HUES6 (cell line): ENCODE measurements at regions not wholly inside any gene's neighbourhood (a gene's known extent, or its start where the extent isn't known, plus 50 kb on each side); places are given as distances from the start of the nearest gene placed in this dataset.
"Not testable (repeated sequence)": the region's sequence is repeated elsewhere in the genome, so short reads cannot be mapped to it uniquely, and the experiment has no call there.

Experiments
- H3K27ac ChIP-seq: 2 replicates; pipeline ENCODE4 v1.7.0; 2013; ENCODE audit warnings: low read depth, mild to moderate bottlenecking, low read length, inconsistent platforms
- H3K27me3 ChIP-seq: 2 replicates; pipeline ENCODE4 v1.6.1; 2013; ENCODE audit warnings: low read length; ENCODE audit not compliant: control insufficient read depth, insufficient read depth
- H3K36me3 ChIP-seq: 2 replicates; pipeline ENCODE4 v1.6.1; 2013; ENCODE audit warnings: low read length; ENCODE audit not compliant: control insufficient read depth, insufficient read depth
- H3K4me1 ChIP-seq: 2 replicates; pipeline ENCODE4 v1.6.1; 2013; ENCODE audit warnings: low read length; ENCODE audit not compliant: control insufficient read depth, insufficient read depth
- H3K4me3 ChIP-seq: 2 replicates; pipeline ENCODE4 v1.5.1; 2013; ENCODE audit warnings: low read depth, low read length
- H3K9ac ChIP-seq: one replicate; pipeline ENCODE4 v1.6.1; 2013; ENCODE audit warnings: mild to moderate bottlenecking, low read length
- H3K9me3 ChIP-seq: 2 replicates; pipeline ENCODE4 v1.6.1; 2013; ENCODE audit warnings: low read depth, low read length; ENCODE audit not compliant: control insufficient read depth, insufficient read depth

DNA sequence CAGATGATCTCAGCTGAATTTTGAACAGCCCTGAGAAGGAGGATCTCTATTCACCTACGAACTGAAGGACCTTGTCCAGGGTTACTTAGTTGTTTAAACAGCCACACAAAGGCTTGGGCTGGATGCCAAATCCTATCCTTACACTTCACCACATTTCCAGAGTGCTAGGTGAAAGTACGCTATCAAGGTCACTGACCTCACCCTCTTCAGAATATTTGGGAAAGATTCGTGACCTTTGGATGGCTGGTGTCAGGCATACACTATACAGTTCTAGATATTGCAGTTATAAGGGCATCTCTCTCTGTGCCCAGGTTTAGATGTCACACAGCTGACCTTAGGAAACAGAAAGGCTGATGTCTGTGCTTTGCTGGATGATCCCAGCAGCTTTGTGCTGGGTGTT lies 61.2 kb upstream of the ABLIM1 start:
- Histone ChIP-seq H3K4me3 (no peak overlapping the region), H3K27ac (no peak overlapping the region), H3K36me3 (no peaks in the 10 kb centered on the region), H3K27me3 (no peaks in the 10 kb centered on the region), H3K9me3 (no peaks in the 10 kb centered on the region), H3K9ac (no peak overlapping the region), H3K4me1 (peaks cover 6% of the 10 kb centered on the region; the same call in 1 of the 2 replicates)

DNA sequence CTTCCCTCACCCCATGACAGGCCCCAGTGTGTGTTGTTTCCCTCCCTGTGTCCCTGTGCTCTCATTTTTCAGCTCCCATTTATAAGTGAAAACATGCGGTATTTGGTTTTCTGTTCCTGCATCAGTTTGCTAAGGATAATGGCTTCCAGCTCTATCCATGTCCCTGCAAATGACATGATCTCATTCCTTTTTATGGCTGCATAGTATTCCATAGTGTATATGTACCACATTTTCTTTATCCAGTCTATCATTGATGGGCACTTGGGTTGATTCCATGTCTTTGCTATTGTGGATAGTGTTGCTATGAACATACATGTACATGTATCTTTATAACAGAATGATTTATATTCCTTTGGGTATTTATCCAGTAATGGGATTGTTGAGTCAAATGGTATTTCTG lies 61.9 kb upstream of the ABLIM1 start:
- not testable (repeated sequence) for H3K27me3 ChIP-seq, H3K27ac ChIP-seq, H3K9me3 ChIP-seq, H3K36me3 ChIP-seq, H3K4me1 ChIP-seq, H3K9ac ChIP-seq, H3K4me3 ChIP-seq

DNA sequence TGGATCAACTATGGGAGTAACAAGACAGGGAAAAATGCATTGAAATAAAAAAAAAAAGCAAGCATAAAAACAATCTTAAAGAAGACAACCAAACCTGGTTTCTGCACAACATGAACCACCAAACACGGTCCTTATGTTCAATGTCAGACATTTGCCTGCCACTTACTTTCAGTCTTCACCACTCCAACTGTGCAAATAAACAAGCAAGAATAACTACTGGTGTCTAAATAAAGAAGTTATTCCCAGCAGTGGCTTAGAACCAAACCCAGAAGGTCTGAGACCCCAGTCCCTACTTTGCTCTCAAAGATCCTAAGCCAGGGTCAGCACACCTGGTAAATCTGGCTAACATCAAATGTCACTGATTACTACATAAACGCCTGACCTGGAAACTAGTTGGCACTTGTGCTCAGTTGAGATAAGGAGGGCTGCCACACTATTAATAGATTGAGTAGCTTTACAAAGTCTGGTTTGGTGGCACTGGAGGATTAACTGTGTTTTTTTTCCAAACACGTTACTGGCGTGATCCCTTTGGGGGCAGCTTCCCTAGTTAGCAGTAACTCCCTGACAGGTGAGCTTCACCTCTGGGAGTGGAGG lies 62.7 kb upstream of the ABLIM1 start:
- Histone ChIP-seq H3K36me3 (no peaks in the 10 kb centered on the region), H3K27me3 (no peaks in the 10 kb centered on the region), H3K9ac (no peak overlapping the region), H3K9me3 (no peaks in the 10 kb centered on the region), H3K27ac (no peak overlapping the region), H3K4me3 (no peak overlapping the region), H3K4me1 (no peaks in the 10 kb centered on the region)

DNA sequence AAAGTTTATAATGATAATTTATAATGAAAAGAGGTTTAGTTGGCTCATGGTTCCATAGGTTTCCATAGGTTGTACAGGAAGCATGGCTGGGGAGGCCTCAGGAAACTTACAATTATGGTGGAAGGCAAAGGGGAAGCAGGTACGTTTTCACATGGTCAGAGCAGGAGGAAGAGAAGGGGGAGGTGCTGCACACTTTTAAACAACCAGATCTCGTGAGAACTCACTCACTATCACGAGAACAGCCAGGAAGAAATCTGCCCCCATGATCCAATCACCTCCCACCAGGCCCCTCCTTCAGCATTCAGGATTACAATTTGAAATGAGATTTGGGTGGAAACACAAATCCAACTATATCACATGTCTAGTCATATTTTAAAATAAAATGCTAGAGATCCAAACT lies 64.1 kb upstream of the ABLIM1 start:
- not testable (repeated sequence) for H3K27ac ChIP-seq, H3K36me3 ChIP-seq, H3K9me3 ChIP-seq

DNA sequence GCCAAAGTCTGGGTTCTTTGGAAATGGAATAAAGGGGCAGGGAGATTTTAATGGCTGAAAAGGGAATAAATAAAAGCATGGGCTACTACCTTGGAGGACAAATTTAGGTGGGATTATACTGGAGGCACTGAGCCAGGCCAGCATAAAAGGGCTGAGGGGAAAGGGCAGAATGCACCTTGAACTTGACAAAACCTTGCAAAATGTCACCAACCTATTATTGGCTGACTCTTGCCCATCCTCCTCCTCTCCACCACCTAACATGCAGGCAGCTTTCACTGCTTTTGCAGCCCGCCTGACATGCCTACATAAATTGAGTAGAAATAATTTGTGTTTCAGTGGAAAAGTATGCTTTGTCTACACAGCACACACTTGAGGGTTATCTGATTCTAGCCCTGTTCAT lies 65.3 kb upstream of the ABLIM1 start:
- Histone ChIP-seq H3K4me1 (no peaks in the 10 kb centered on the region), H3K4me3 (no peak overlapping the region), H3K36me3 (no peaks in the 10 kb centered on the region), H3K27me3 (no peaks in the 10 kb centered on the region), H3K27ac (no peak overlapping the region), H3K9ac (no peak overlapping the region), H3K9me3 (no peaks in the 10 kb centered on the region)

More for the DNA sequence above, 64.1 kb upstream of the ABLIM1 start:
- H3K27me3 ChIP-seq, H3K9ac ChIP-seq, H3K4me3 ChIP-seq, H3K4me1 ChIP-seq: not testable (repeated sequence)

DNA sequence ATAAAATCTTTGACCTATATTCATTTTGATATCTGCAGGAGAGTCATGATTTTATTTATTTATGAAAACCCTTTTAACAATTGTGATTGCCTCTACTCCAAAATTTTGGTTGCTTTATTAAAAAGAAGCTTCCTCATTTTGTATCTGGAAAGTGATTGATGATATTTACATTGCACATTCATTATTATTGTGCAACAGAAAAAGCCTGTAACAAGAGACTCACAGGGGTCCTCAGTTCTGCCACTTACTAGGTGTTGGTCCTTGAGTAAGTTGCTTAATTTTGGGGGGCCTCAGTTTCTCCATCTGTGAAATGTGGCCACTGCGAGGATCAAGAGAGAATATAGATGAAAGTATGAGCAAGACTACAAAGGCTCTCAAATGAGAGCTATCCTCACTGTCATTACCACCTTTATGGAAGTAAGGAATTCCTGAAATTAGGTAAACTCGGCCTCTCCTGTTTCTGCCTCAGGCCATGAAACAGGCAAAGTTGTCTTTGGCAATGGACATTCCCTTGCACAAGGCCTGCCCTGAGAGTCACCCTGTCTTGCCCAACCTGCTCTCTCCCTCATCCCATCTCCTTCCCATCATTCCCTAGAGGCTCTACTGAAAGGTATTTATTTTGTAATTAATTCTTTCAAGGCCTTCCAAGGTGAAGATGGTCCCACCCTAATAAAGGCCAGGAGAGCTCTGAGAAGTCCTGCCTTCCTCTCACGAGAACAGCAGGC lies 66.1 kb upstream of the ABLIM1 start:
- no peak overlapping the region for H3K9ac ChIP-seq
- H3K27ac ChIP-seq = no peak overlapping the region
- H3K4me3 ChIP-seq = no peak overlapping the region
- H3K9me3 ChIP-seq = no peaks in the 10 kb centered on the region
- no peaks in the 10 kb centered on the region for H3K36me3 ChIP-seq
- H3K27me3 ChIP-seq = no peaks in the 10 kb centered on the region
- H3K4me1 ChIP-seq = no peaks in the 10 kb centered on the region

DNA sequence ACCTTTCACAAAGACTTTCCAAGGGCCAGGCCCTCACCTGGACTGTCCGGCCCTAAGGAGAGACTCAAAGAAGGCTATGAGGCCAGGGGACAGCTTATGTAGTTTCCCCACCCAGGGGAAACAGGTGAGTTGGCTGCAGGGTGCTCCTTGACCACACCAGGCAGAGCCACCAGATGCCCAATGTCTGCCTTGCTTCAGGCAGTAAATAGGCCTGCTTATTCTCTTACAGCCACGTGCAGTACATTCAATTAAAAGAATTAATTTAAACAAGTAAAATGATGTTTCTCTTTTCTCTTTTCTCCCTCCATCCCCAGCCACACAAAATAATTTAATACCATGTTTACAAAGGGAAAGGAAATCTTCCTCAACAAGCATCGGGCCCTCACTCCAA lies 66.6 kb upstream of the ABLIM1 start:
- H3K9me3 ChIP-seq = no peaks in the 10 kb centered on the region
- no peak overlapping the region for H3K27ac ChIP-seq
- no peaks in the 10 kb centered on the region for H3K27me3 ChIP-seq
- no peak overlapping the region for H3K9ac ChIP-seq
- no peaks in the 10 kb centered on the region for H3K4me1 ChIP-seq
- H3K36me3 ChIP-seq = no peaks in the 10 kb centered on the region
- no peak overlapping the region for H3K4me3 ChIP-seq

DNA sequence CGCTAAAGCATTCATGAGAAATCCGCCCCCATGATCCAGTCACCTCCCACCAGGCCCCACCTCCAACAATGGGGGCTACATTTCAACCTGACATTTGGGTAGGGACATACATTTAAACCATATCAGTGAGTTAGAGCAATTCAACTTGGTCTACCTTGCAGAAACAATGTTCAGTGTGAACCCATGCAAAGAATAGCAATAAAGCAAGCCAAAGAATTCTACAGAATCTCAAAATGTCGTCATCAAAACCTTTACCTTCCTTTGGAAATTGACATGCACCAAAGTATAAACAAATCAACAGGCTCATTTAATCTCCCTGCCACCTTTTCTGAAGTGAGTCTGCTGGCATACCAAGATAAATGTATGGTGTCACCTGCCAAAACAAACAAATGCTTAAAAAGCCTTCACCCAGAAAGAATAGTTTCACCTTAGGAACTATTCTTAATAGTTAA lies 68.8 kb upstream of the ABLIM1 start:
- no peak overlapping the region for H3K27ac ChIP-seq
- no peaks in the 10 kb centered on the region for H3K9me3 ChIP-seq
- H3K9ac ChIP-seq = no peak overlapping the region
- no peaks in the 10 kb centered on the region for H3K27me3 ChIP-seq
- no peaks in the 10 kb centered on the region for H3K4me1 ChIP-seq
- H3K36me3 ChIP-seq = no peaks in the 10 kb centered on the region
- no peak overlapping the region for H3K4me3 ChIP-seq

DNA sequence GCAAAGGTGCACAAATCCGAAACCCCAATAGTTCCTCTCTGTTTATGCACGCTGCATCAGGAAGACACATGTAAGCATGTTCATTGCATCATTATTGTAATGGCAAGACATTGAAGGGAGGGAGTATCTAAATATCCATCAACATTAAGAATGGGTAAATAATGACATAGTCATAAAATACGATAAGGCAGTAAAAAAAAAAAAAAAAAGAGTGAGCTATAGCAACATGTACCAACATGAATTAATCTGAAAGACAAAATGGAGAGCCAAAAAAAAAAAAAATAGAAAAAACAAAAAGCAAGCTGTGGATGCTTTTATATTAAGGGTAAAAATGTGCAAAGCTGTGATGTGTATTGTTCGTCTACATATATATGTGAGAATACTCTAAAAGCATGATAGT lies 70.2 kb upstream of the ABLIM1 start:
- Histone ChIP-seq H3K9ac (no peak overlapping the region), H3K27me3 (no peaks in the 10 kb centered on the region)

DNA sequence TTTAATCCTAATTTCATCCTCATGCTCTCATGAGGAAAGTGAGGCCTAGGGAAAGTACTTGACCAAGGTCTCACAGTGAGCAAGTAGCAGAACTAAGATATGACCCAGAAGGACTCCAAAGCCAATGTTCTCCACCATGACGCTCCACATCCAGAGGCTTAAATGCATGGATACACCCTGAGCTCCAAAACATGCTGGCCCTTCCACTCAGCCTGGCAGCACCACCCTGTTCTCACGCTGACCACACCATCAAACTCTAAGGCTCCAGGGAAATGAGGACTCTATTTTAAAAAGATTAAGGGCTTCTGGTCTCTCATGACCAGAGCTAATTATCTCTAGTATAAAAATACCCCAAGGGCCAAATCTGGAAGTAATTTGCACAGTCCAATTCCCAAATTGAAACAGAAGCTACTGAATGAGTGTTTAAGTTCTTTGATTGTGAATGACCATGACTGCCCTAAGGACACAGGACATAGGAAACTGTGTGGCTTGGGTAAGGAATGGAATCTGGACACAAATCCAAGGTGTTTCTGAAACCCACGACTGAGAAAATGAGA lies 71.1 kb upstream of the ABLIM1 start:
- no peaks in the 10 kb centered on the region for H3K27me3 ChIP-seq
- no peak overlapping the region for H3K27ac ChIP-seq
- H3K4me1 ChIP-seq = no peaks in the 10 kb centered on the region
- no peak overlapping the region for H3K9ac ChIP-seq
- H3K36me3 ChIP-seq = no peaks in the 10 kb centered on the region
- no peak overlapping the region for H3K4me3 ChIP-seq
- no peaks in the 10 kb centered on the region for H3K9me3 ChIP-seq

More for the DNA sequence above, 70.2 kb upstream of the ABLIM1 start:
- Histone ChIP-seq H3K4me1 (no peaks in the 10 kb centered on the region), H3K9me3 (no peaks in the 10 kb centered on the region), H3K27ac (no peak overlapping the region), H3K4me3 (no peak overlapping the region), H3K36me3 (no peaks in the 10 kb centered on the region)

DNA sequence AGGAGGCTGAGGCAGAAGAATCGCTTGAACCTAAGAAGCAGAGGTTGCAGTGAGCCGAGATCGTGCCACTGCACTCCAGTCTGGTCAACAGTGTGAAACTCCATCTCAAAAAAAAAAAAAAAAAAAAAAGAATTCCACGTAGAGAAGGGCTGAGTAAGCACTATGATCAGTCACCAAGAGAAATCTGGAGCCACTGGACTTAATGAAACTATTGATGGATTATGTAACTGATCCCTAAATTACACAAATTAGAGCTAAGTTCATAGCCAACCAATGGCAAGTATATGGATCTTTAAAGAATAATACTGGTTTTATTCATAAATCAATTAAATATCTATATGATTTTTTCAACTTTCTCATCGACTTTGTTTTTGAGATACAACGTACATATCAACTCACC lies 72.2 kb upstream of the ABLIM1 start:
- Histone ChIP-seq H3K9ac (no peak overlapping the region), H3K36me3 (no peaks in the 10 kb centered on the region), H3K27me3 (no peaks in the 10 kb centered on the region), H3K27ac (no peak overlapping the region), H3K4me3 (no peak overlapping the region), H3K4me1 (no peaks in the 10 kb centered on the region), H3K9me3 (no peaks in the 10 kb centered on the region)
